Loucy (cell line): ENCODE measurements at regions not wholly inside any gene's neighbourhood (a gene's known extent, or its start where the extent isn't known, plus 50 kb on each side); places are given as distances from the start of the nearest gene placed in this dataset.
"Not testable (repeated sequence)": the region's sequence is repeated elsewhere in the genome, so short reads cannot be mapped to it uniquely, and the experiment has no call there.

Source experiments
- H2AFZ ChIP-seq: fragments of 200-600 bp; sonication (generic); 2 replicates; pipeline ENCODE4 v1.6.0; 2016; ENCODE audit warnings: antibody characterized with exemption, mild to moderate bottlenecking, low read length, moderate library complexity
- H3F3A ChIP-seq: fragments of 200-600 bp; 2 replicates; pipeline ENCODE4 v1.6.0; 2016; ENCODE audit warnings: antibody characterized with exemption, low read depth, mild to moderate bottlenecking
- H3K27me3 ChIP-seq: fragments of 200-600 bp; sonication (generic); 2 replicates; pipeline ENCODE4 v1.6.1; 2014; ENCODE audit warnings: low read length, mild to moderate bottlenecking; ENCODE audit not compliant: insufficient read depth, poor library complexity, severe bottlenecking
- H3K36me3 ChIP-seq: fragments of 200-600 bp; sonication (generic); 2 replicates; pipeline ENCODE4 v1.6.1; 2016; ENCODE audit warnings: low read length; ENCODE audit not compliant: insufficient read depth
- H3K4me1 ChIP-seq: fragments of 200-600 bp; sonication (generic); 2 replicates; pipeline ENCODE4 v1.5.1; 2014; ENCODE audit warnings: low read length, mild to moderate bottlenecking; ENCODE audit not compliant: insufficient read depth, poor library complexity, severe bottlenecking
- H3K4me2 ChIP-seq: fragments of 200-600 bp; sonication (generic); 2 replicates; pipeline ENCODE4 v1.6.0; 2014; ENCODE audit warnings: antibody characterized with exemption, low read length, low read depth, mild to moderate bottlenecking; ENCODE audit not compliant: poor library complexity, severe bottlenecking
- H3K4me3 ChIP-seq: fragments of 200-600 bp; sonication (generic); 2 replicates; pipeline ENCODE4 v1.5.1; 2014; ENCODE audit warnings: low read length, mild to moderate bottlenecking, mixed read lengths; ENCODE audit not compliant: poor library complexity, severe bottlenecking
- H3K79me2 ChIP-seq: fragments of 200-600 bp; sonication (generic); 2 replicates; pipeline ENCODE4 v1.6.1; 2014; ENCODE audit warnings: low read length; ENCODE audit not compliant: insufficient read depth
- H3K9ac ChIP-seq: fragments of 200-600 bp; sonication (generic); 2 replicates; pipeline ENCODE4 v1.6.0; 2014; ENCODE audit warnings: mild to moderate bottlenecking, low read depth, low read length, moderate library complexity; ENCODE audit not compliant: poor library complexity, severe bottlenecking
- H3K9me2 ChIP-seq: fragments of 200-600 bp; sonication (generic); replicated peaks from 2 replicates; pipeline ENCODE4 v1.6.1; 2016; ENCODE audit warnings: low read depth, low read length, mixed read lengths
- H3K9me3 ChIP-seq: fragments of 200-600 bp; sonication (generic); 2 replicates; pipeline ENCODE4 v1.6.1; 2014; ENCODE audit warnings: mild to moderate bottlenecking, antibody characterized with exemption, low read length, low read depth; ENCODE audit not compliant: insufficient read depth
- H4K20me1 ChIP-seq: fragments of 200-600 bp; sonication (generic); 2 replicates; pipeline ENCODE4 v1.6.0; 2014; ENCODE audit warnings: antibody characterized with exemption, low read length, mild to moderate bottlenecking; ENCODE audit not compliant: insufficient read depth, poor library complexity, severe bottlenecking
- CTCF ChIP-seq: fragments of 200-600 bp; sonication (generic); conservative IDR thresholded peaks from 2 replicates; pipeline ENCODE4 v1.5.1; 2014; ENCODE audit warnings: mild to moderate bottlenecking, antibody characterized with exemption, low read length
- EZH2phosphoT487 ChIP-seq: fragments of 200-600 bp; IDR thresholded peaks from 2 replicates; pipeline ENCODE4 v1.6.1; 2018; ENCODE audit warnings: antibody characterized with exemption, mild to moderate bottlenecking, moderate library complexity, borderline replicate concordance

GRCh38 chr9:18299449-18299848 lies 174.5 kb upstream of the ADAMTSL1 start:
- Histone ChIP-seq H3K4me2 (no peak overlapping the region), H3K9me2 (no peaks in the 10 kb centered on the region), H3K9me3 (no peaks in the 10 kb centered on the region), H3K9ac (no peak overlapping the region), H2AFZ (no peak overlapping the region), H3F3A (no peaks in the 10 kb centered on the region), H3K36me3 (no peaks in the 10 kb centered on the region), H3K4me3 (no peak overlapping the region), H4K20me1 (no peaks in the 10 kb centered on the region), H3K79me2 (no peaks in the 10 kb centered on the region), H3K4me1 (no peaks in the 10 kb centered on the region), H3K27me3 (no peaks in the 10 kb centered on the region)
- no peak for TF ChIP-seq EZH2phosphoT487
- no peak for TF ChIP-seq CTCF

GRCh38 chr9:18305167-18305806 lies 168.7 kb upstream of the ADAMTSL1 start:
- not testable (repeated sequence) for H2AFZ ChIP-seq, H3K9ac ChIP-seq, H3F3A ChIP-seq, H3K4me1 ChIP-seq, H3K79me2 ChIP-seq, H4K20me1 ChIP-seq, H3K4me2 ChIP-seq, H3K9me3 ChIP-seq, H3K4me3 ChIP-seq, H3K27me3 ChIP-seq, H3K36me3 ChIP-seq, H3K9me2 ChIP-seq

GRCh38 chr9:18314316-18314715 lies 159.6 kb upstream of the ADAMTSL1 start:
- TF ChIP-seq EZH2phosphoT487 (no peak), CTCF (no peak)
- Histone ChIP-seq H3K36me3 (no peaks in the 10 kb centered on the region), H3K9me3 (no peaks in the 10 kb centered on the region), H4K20me1 (no peaks in the 10 kb centered on the region), H3F3A (no peaks in the 10 kb centered on the region), H3K4me1 (no peaks in the 10 kb centered on the region), H2AFZ (no peak overlapping the region), H3K9ac (no peak overlapping the region), H3K79me2 (no peaks in the 10 kb centered on the region), H3K4me2 (no peak overlapping the region), H3K9me2 (no peaks in the 10 kb centered on the region), H3K27me3 (no peaks in the 10 kb centered on the region), H3K4me3 (no peak overlapping the region)

- Histone ChIP-seq H4K20me1 (no peaks in the 10 kb centered on the region), H2AFZ (no peak overlapping the region), H3K4me1 (no peaks in the 10 kb centered on the region), H3K27me3 (no peaks in the 10 kb centered on the region), H3K9me3 (no peaks in the 10 kb centered on the region), H3K9me2 (no peaks in the 10 kb centered on the region), H3K9ac (no peak overlapping the region), H3K36me3 (no peaks in the 10 kb centered on the region), H3F3A (no peaks in the 10 kb centered on the region), H3K79me2 (no peaks in the 10 kb centered on the region), H3K4me3 (no peak overlapping the region), H3K4me2 (no peak overlapping the region)
- TF ChIP-seq CTCF (no peak), EZH2phosphoT487 (no peak)
Observed at GRCh38 chr9:18317896-18318295, 156.1 kb upstream of the ADAMTSL1 start.
